ENCODE measurements at regions not wholly inside any gene's neighbourhood (a gene's known extent, or its start where the extent isn't known, plus 50 kb on each side); places are given as distances from the start of the nearest gene placed in this dataset.

DNA sequence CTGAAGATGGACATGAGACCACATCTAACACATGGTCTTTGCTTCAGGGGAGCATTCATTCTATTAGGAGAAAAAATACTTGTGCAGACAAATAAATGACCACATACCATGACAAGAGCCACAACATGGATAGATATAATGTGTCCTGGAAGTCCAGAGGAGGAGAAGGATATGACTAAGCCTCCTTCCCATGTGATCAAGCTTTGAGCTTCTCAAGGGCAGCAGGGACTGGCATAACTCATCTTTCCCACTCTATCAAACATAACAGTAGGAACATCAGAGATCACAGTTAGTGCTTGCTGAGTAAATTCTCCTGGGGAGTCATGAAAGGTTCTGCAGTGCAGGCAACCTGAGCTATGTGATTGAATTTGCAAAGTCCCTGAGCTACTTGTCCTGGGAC lies 86.0 kb upstream of the LPP start:
- DNase-seq (ENCODE audit: low read depth): no peak

DNA sequence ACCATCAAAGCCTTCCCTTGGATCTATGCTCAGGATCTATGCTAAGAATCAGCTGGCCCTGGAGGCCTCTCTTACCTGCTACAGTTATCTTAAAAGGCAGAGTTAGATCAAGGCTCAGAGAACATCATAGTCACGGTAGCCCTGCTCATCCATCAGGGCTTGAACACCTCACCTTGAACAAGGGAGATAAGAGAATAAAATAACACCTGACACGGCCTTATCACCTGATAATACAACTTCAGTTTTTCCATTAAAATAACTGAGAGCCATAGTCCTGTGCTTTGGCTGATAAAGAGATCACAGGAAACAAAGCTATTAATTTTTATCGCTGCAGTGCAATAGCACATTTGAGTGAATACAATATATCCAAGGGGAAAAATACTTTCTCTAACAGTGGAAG lies 85.6 kb upstream of the LPP start:
- DNase-seq (ENCODE audit: low read depth): no peak

GRCh38 chr3:188071636-188072035 lies 82.3 kb upstream of the LPP start:
- DNase-seq (ENCODE audit: low read depth): no peak

DNA sequence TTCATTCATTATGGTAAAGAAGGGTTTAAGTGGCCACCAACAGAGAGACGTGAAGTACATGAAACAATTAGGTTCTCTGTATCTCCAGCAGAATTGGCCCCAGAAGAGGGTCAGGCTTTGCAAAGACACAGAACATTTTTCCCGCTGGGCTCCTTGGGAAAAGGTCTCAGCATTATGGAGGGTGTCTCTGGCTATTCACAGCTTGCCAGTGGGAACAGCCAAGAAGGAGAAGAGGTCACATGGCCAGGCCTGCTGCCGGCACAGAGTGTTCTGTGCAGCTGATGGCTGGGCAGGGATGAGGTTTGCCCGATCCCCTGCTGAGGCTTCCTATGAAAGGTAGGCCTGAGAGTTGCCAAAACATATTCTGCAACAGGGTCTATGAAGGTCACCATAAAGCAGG lies 77.8 kb upstream of the LPP start:
- DNase-seq (ENCODE audit: low read depth): no peak

DNA sequence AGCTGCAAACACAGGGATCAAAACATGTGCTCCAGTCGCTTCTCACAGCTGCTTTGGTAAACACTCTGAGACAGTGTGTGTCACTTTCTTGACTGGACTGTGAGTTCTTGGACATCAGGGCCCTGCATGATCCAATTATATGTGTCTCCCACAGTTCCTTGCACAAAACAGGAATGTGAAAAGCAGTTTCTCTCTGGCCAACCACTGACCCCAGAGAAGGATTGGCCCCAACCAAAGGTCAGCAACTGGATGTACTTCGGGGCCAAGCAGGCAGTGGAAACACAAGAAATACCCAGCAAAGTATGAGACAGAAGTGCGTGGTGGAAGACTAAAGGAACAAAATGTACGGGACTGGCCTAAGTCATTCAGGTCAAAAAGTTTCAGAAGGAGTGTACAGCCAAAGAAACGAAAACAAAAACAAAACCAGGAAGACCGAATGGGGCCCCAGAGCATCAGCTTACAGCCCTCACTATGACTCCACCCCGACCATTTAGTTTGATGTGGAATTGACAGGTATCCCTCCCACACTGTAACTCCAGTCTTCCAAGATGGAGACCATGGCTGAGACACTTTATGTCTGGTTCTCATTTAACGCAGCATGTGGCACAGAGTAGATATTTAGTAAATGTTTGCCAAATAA lies 76.7 kb upstream of the LPP start:
- no peak for DNase-seq (ENCODE audit: low read depth)

DNA sequence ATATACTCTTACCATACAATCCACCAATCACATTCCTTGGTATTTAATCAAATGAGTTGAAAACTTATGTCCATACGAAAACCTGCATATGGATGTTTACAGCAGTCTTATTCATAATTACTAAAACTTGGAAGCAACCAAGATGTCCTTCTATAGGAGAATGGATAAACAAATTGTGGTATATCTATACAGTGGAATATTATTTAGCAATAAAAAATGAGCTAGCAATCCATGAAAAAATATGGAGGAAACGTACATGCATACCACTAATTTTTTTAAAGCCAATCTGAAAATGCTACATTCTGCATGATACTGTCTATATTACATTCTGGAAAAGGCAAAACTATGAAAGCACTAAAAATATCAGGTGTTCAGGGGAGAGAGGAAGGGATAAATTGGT lies 73.9 kb upstream of the LPP start:
- no peak for DNase-seq (ENCODE audit: low read depth)

DNA sequence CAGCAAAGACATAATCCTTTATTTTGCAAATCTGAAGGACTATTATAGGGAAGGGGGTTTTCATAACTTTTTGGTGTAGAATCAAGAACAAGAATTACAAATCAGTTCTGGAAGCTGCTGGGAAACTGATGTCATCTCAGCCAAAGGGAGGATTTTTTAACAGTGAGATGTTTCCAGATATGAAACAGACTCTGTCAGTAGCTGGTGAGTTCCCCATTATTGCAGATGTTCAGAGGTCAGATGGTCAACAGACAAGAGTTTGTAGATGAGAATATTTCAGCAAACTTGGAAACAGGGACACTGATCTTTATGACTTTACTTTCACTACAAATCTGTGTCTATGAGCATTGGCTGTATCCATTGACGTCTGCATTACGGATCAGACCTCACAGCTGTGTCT lies 71.9 kb upstream of the LPP start:
- no peak for DNase-seq (ENCODE audit: low read depth)

DNA sequence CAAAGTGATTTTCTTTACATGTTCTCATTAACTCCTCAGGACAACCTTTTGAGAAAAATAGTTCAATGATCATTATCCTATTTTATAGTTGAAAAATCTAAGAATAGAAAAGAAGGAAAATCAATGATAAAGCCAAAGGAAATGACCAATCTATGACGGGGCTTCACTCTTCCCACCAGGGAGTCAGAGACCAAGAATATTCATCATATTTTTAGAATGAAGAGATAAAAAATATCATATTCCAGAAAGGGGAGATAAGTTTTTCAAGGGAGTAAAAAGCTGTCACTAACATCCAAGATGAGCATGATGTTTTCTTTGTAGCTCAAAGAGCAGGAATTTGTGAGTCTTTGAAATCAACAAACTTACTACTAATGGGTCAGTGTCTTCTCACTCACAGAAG lies 71.5 kb upstream of the LPP start:
- DNase-seq (ENCODE audit: low read depth): no peak

DNA sequence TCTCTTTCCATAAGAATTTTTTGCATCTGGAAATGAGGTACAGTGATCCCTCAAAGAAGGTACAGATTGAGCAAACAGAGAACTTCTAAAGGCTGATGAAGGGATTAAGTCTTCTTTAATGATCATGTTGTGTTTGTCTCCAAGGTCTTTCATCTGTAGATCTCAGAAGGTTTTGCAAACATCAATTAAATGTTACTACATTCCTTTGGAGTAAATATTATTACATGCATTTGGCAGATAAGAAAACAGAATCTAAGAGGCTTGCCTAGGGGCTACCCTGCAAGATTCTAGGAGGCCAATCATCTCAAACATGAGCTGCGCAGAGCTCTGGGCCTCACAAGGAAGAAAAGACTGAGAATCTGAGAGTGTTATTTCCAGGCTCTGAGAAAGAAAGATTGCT lies 70.9 kb upstream of the LPP start:
- DNase-seq (ENCODE audit: low read depth): no peak

DNA sequence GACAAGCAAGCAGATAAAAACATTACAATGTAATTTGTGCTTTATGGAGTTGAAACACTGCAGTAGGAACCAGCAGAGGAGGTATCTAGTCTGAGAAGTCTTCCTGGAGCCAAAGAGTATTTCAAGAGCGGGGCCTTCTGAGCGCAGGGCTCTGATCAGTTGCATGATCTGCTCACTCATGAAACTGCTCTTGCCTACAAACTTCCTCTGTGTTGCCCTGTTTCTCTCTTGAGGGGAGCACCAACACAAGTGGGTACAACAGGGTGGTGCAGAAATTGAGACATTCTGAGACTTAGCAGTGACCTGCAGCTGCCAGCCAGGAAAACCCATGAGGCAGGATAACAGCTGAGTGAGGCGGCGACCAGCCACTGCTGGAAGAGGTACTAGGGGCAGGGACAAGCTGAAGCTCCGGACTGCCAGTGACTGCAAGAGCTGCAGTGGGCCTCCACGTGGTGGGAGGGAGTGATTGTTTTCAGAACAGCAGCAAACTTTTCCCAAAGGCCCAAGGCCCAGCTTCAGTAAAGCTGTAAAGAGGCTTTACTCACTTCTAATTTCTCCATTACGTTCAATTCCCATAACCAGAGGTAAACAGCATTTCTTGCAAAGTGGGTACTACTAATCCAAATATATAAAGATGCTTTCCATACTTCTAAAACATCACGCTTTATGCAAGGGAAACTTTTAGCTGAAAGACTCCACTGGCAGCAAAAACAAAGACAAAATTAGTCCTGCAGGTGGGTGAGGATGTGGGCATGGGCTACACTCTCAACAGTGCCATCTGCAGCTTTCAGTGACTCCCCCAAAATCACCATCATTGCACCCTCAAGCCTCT lies 69.0 kb upstream of the LPP start:
- no peak for DNase-seq (ENCODE audit: low read depth)

DNA sequence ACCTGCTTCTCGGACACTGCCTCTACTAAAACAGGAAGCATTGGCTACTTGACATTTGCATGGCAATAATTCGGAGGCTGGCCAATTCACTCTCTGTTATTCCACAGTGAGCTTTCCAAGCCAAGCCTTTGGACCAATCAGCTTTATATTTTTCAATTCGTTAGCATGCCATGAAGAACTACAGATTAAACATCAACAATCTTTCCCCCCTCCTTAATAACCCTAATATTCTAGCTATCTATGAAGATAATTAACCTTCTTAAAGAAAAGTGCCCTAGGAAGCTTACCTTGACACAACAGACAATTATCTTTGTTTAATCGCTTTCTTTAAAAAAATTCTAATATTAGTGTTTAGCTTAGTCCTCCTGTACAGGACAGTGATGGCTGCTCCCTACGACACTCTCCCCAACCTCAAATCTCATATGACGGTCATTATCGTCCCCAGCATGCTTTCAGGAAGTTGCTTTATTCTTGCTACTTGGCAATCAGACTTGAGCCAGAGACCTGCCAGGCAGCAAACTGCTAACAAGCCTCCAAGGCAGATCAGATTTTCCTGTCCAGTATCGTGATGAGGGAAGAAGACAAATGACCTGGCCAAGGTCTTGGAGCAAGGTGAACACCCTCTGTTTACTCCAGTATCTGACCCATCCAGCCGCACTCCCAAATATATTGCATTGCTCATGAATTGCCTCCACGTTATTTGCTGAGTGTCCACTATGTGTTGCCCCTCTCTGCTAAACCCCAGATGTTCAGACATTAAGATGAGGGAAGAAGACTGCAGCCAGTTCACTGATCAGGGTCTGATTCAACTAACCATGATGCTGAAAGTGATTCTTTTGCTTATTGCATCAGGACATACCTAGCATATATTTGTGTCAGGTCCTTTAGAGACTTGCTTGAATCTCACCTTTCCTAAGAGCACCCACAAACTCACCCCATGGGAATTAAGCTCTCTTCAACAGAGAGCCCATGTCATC lies 68.1 kb upstream of the LPP start:
- no peak for DNase-seq (ENCODE audit: low read depth)

- DNase-seq (ENCODE audit: low read depth): no peak
Observed at GRCh38 chr3:188088948-188089685, 64.8 kb upstream of the LPP start.

- DNase-seq (ENCODE audit: low read depth): no peak
Observed at GRCh38 chr3:188090620-188091309, 63.2 kb upstream of the LPP start.

- no peak for DNase-seq (ENCODE audit: low read depth)
Observed at GRCh38 chr3:188091746-188092145, 62.2 kb upstream of the LPP start.

DNA sequence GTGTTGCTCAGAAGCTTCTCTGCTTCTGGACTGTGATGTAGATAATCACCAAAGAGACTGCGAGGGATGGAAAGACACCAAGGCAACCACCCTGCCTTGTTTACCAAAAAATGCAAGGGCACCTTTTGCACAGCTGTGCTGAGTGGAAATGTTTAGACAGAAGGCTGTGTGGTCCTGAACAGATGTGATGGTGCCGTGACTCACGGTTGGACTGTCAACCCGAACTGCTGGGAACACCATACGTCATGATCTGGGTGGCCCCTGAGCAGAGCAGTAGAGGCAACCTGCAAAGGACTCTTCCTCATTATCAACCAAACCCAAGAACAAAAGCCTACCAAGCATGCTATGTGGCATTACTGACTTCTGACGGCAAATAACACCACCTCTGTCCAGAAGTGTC lies 61.3 kb upstream of the LPP start:
- DNase-seq (ENCODE audit: low read depth): no peak

- DNase-seq (ENCODE audit: low read depth): no peak
Observed at GRCh38 chr3:188095431-188095830, 58.5 kb upstream of the LPP start.

- no peak for DNase-seq (ENCODE audit: low read depth)
Observed at GRCh38 chr3:188097791-188098190, 56.2 kb upstream of the LPP start.

GRCh38 chr3:188099907-188100306 lies 54.0 kb upstream of the LPP start:
- DNase-seq (ENCODE audit: low read depth): no peak

DNA sequence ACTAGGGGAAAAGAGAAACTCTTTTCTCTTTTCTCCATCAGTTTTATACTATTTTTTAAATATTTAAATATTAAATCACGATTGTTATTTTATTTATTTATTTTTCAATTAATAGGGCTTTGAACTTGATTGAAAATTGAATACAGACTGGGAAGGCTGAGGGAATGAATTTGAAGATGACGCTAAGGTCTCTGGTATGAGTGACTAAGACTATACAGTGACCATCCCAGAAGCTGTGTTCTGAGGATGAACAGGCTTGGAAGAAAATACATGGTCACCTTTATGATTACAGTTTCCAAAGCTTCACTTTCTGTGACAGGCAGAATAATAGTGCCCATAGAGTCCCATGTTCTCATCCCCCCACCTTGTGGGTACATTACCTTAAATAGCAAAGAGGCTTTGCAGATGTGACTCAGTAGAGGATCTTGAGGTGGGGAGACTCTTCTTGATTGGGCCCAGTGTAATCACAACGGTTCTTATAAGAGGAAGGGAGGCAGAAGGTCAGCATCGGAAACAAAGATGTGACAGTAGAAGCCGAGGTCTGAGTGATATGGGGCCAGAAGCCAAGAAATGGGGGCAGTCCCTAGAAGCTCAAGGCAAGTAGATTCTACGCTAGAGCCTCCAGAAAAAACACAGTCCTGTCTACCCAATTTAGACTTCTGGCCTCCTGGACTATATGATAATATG lies 51.0 kb upstream of the LPP start:
- no peak for DNase-seq (ENCODE audit: low read depth)

GRCh38 chr3:188104050-188104449 lies 49.9 kb upstream of the LPP start:
- no peak for DNase-seq (ENCODE audit: low read depth)

Data from stimulated activated CD8-positive, alpha-beta memory T cell treated with anti-CD3 and anti-CD28 coated beads, Interleukin-12 subunit alpha, Interleukin-12 subunit beta, amount 100 ng/mL, for 1 hour (primary cell).